ENCODE measurements at regions not wholly inside any gene's neighbourhood (a gene's known extent, or its start where the extent isn't known, plus 50 kb on each side); places are given as distances from the start of the nearest gene placed in this dataset.

DNA sequence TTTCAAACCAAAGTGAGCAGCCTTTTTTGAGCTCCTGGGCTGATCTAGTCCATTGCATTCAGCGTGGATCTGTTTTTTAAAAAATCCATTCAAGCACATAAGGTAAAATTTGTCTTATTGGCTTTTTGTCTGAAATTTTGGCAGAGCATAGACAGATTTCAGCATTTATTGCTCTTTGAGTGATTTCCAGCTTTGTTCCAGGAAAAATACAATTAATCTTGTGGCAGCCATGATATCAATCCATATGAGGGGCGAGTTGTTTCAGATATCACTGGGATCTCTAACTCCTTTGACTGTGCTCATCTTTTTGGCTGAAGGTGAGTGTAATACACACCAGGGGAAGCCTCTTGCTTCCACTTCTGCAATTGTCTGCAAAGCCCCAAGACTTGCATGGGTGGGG is 523.9 kb downstream of the SLC4A3 start:
- Histone ChIP-seq H3K4me1 (ENCODE audit: insufficient read depth, low read length, severe bottlenecking) (no peaks in the 10 kb centered on the region), H3K79me2 (ENCODE audit: insufficient read depth, low read length) (no peaks in the 10 kb centered on the region), H4K20me1 (ENCODE audit: insufficient read depth, low read length) (no peaks in the 10 kb centered on the region), H2AFZ (ENCODE audit: low read length) (no peak overlapping the region), H3F3A (ENCODE audit: insufficient read depth, low read length) (no peaks in the 10 kb centered on the region), H3K36me3 (ENCODE audit: insufficient read depth, low read length) (no peaks in the 10 kb centered on the region), H3K4me3 (ENCODE audit: low read depth, low read length, poor library complexity, severe bottlenecking) (no peak overlapping the region), H3K9me3 (ENCODE audit: low read length) (no peaks in the 10 kb centered on the region), H3K4me2 (ENCODE audit: low read length) (no peak overlapping the region), H3K9ac (ENCODE audit: low read length) (no peak overlapping the region), H3K27me3 (ENCODE audit: insufficient read depth, low read length) (no peaks in the 10 kb centered on the region), H3K9me2 (ENCODE audit: low read depth, low read length) (no peaks in the 10 kb centered on the region), H3K27ac (ENCODE audit: low read depth, low read length, poor library complexity, severe bottlenecking) (no peak overlapping the region)
- no peak for TF ChIP-seq EZH2 (IDR thresholded peaks at IDR 0.05; ENCODE audit: borderline replicate concordance, low read length)
- TF ChIP-seq, protein P1, sequence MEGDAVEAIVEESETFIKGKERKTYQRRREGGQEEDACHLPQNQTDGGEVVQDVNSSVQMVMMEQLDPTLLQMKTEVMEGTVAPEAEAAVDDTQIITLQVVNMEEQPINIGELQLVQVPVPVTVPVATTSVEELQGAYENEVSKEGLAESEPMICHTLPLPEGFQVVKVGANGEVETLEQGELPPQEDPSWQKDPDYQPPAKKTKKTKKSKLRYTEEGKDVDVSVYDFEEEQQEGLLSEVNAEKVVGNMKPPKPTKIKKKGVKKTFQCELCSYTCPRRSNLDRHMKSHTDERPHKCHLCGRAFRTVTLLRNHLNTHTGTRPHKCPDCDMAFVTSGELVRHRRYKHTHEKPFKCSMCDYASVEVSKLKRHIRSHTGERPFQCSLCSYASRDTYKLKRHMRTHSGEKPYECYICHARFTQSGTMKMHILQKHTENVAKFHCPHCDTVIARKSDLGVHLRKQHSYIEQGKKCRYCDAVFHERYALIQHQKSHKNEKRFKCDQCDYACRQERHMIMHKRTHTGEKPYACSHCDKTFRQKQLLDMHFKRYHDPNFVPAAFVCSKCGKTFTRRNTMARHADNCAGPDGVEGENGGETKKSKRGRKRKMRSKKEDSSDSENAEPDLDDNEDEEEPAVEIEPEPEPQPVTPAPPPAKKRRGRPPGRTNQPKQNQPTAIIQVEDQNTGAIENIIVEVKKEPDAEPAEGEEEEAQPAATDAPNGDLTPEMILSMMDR (IDR thresholded peaks at IDR 0.05; ENCODE audit: low read length), result no peak

DNA sequence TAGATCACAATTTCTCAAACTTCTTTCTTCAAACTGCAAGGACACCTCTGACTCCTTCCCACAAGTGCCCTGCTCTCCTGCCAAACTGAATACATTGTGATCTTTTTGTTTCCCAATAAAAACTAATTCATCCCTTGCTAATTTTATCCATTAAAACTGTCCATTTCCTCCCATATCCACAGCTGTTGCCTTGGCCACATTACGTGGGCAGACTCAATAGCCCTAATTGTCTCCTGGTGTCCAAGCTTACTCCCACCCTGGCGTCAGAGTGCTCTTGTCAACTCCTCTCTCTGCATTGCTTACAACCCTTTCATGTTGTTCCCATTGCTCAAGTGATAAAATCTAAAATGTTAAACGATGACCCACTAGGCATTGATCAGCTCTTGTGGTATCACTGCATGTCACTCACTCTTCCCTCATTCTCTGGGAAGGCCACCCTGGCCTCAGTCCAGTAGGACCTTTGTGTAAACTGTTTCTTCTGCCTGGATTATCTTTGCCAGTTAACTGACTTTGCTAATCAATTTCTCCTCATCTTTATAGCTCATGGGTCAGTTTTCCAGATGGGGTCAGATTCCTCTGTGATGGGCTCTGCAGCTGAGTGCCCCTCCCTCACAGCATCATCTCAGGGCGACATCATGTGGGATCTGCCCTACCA is 525.0 kb downstream of the SLC4A3 start:
- Histone ChIP-seq H3K4me1 (ENCODE audit: insufficient read depth, low read length, severe bottlenecking) (no peaks in the 10 kb centered on the region), H3K9ac (ENCODE audit: low read length) (no peak overlapping the region), H4K20me1 (ENCODE audit: insufficient read depth, low read length) (no peaks in the 10 kb centered on the region), H3K9me2 (ENCODE audit: low read depth, low read length) (no peaks in the 10 kb centered on the region), H3F3A (ENCODE audit: insufficient read depth, low read length) (no peaks in the 10 kb centered on the region), H3K27ac (ENCODE audit: low read depth, low read length, poor library complexity, severe bottlenecking) (no peak overlapping the region), H2AFZ (ENCODE audit: low read length) (no peak overlapping the region), H3K4me3 (ENCODE audit: low read depth, low read length, poor library complexity, severe bottlenecking) (no peak overlapping the region), H3K4me2 (ENCODE audit: low read length) (no peak overlapping the region), H3K9me3 (ENCODE audit: low read length) (no peaks in the 10 kb centered on the region), H3K27me3 (ENCODE audit: insufficient read depth, low read length) (no peaks in the 10 kb centered on the region), H3K36me3 (ENCODE audit: insufficient read depth, low read length) (no peaks in the 10 kb centered on the region), H3K79me2 (ENCODE audit: insufficient read depth, low read length) (no peaks in the 10 kb centered on the region)
- TF ChIP-seq, protein P1 (IDR thresholded peaks at IDR 0.05; ENCODE audit: low read length), result no peak
- no peak for TF ChIP-seq EZH2 (IDR thresholded peaks at IDR 0.05; ENCODE audit: borderline replicate concordance, low read length)

DNA sequence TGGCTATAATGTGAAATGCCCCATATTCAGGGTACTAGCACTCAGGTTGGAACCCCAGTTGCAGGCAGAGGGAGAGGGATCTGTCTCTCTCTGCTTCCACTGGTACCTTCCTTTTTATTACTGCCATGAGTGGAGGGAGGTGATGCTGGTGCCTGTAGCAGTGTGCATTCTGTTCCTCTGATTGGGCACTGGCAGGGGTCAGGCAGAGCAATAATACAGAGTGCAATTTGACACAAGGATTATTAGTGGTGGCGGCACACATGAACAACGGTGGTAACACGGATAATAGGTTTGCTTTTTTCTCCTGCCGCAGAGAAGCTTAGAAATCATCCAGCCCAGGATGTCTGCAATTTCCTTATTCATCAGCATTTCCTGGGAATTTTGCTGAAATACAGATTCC is 525.7 kb downstream of the SLC4A3 start:
- Histone ChIP-seq H3K27ac (ENCODE audit: low read depth, low read length, poor library complexity, severe bottlenecking) (no peak overlapping the region), H3K36me3 (ENCODE audit: insufficient read depth, low read length) (no peaks in the 10 kb centered on the region), H3K9me3 (ENCODE audit: low read length) (no peaks in the 10 kb centered on the region), H4K20me1 (ENCODE audit: insufficient read depth, low read length) (no peaks in the 10 kb centered on the region), H3K79me2 (ENCODE audit: insufficient read depth, low read length) (no peaks in the 10 kb centered on the region), H3K9ac (ENCODE audit: low read length) (no peak overlapping the region), H2AFZ (ENCODE audit: low read length) (no peak overlapping the region), H3K4me1 (ENCODE audit: insufficient read depth, low read length, severe bottlenecking) (no peaks in the 10 kb centered on the region), H3K27me3 (ENCODE audit: insufficient read depth, low read length) (no peaks in the 10 kb centered on the region), H3K4me3 (ENCODE audit: low read depth, low read length, poor library complexity, severe bottlenecking) (no peak overlapping the region), H3K9me2 (ENCODE audit: low read depth, low read length) (no peaks in the 10 kb centered on the region), H3K4me2 (ENCODE audit: low read length) (no peak overlapping the region), H3F3A (ENCODE audit: insufficient read depth, low read length) (no peaks in the 10 kb centered on the region)
- TF ChIP-seq, protein P1 (IDR thresholded peaks at IDR 0.05; ENCODE audit: low read length), result no peak
- TF ChIP-seq EZH2 (IDR thresholded peaks at IDR 0.05; ENCODE audit: borderline replicate concordance, low read length), result no peak

All from OCI-LY1 (cell line).